ENCODE measurements at regions not wholly inside any gene's neighbourhood (a gene's known extent, or its start where the extent isn't known, plus 50 kb on each side); places are given as distances from the start of the nearest gene placed in this dataset.

- Histone ChIP-seq H3K4me3 (ENCODE audit: low read depth, low read length) (no peak overlapping the region), H3K36me3 (ENCODE audit: control insufficient read depth, insufficient read depth, low read length) (no peaks in the 10 kb centered on the region), H3K27me3 (ENCODE audit: control insufficient read depth, insufficient read depth, low read length) (no peaks in the 10 kb centered on the region)
- no peak for DNase-seq (ENCODE audit: low read depth)
- TF ChIP-seq, protein P1, sequence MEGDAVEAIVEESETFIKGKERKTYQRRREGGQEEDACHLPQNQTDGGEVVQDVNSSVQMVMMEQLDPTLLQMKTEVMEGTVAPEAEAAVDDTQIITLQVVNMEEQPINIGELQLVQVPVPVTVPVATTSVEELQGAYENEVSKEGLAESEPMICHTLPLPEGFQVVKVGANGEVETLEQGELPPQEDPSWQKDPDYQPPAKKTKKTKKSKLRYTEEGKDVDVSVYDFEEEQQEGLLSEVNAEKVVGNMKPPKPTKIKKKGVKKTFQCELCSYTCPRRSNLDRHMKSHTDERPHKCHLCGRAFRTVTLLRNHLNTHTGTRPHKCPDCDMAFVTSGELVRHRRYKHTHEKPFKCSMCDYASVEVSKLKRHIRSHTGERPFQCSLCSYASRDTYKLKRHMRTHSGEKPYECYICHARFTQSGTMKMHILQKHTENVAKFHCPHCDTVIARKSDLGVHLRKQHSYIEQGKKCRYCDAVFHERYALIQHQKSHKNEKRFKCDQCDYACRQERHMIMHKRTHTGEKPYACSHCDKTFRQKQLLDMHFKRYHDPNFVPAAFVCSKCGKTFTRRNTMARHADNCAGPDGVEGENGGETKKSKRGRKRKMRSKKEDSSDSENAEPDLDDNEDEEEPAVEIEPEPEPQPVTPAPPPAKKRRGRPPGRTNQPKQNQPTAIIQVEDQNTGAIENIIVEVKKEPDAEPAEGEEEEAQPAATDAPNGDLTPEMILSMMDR (IDR thresholded peaks at IDR 0.05; ENCODE audit: insufficient read depth, low read length, poor library complexity, severe bottlenecking): no peak
Observed at GRCh38 chr12:98096436-98096835, 419.0 kb upstream of the TMPO start.

DNA sequence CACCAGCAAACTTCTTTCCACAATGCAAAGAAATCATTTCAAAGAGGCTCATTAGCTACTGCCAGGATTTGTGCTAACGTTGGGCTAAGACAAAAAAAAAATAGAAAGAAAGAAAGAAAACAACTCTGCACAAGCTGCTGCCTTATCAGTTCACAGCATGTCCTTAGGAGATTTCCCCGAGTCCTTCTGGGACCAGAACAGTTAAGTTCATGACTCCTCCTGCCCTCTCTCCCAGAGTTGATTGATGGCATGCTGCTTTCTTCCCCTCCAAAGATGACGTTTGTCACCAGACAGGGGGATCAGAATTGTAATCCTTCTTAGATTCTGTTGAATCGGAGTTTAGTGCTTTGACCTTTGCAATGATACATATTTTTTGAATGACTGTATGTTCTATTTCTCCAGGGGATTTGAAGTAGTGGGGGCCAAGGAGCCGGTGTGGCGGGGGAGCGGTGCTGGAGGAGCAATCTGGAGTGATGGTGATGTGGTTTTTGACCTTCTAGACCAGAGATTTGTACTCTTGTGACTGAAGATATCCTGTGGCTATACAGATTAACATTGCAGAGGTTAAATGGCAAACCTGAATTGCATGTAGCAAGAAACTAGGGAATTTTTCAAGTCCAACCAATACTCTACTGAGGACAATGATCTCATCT is 409.2 kb upstream of the TMPO start:
- Histone ChIP-seq H3K36me3 (ENCODE audit: control insufficient read depth, insufficient read depth, low read length) (no peaks in the 10 kb centered on the region), H3K27me3 (ENCODE audit: control insufficient read depth, insufficient read depth, low read length) (no peaks in the 10 kb centered on the region), H3K4me3 (ENCODE audit: low read depth, low read length) (no peak overlapping the region)
- no peak for DNase-seq (ENCODE audit: low read depth)
- TF ChIP-seq, protein P1 (IDR thresholded peaks at IDR 0.05; ENCODE audit: insufficient read depth, low read length, poor library complexity, severe bottlenecking): no peak

DNA sequence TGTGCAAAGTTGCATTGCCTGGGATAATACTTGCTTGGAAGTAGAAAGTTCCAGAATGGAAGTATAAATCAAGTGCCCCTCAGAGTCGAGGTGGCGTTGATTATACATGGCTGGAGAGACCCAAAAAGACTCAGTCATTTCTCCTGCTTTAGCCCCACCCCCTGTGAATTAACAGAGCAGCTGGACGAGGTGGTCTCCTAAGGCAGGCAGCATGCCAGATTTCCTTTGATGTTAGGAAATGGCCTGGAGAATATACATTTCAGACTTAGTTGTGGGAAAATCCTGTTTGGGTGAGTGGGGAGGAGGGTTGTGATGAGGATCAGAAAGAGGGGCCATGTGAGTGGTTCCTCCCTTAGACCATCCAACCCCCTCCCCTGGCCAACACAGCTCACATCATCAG is 406.1 kb upstream of the TMPO start:
- H3K4me3 ChIP-seq (ENCODE audit: low read depth, low read length): no peak overlapping the region
- TF ChIP-seq, protein P1 (IDR thresholded peaks at IDR 0.05; ENCODE audit: insufficient read depth, low read length, poor library complexity, severe bottlenecking): no peak
- H3K27me3 ChIP-seq (ENCODE audit: control insufficient read depth, insufficient read depth, low read length): no peaks in the 10 kb centered on the region
- H3K36me3 ChIP-seq (ENCODE audit: control insufficient read depth, insufficient read depth, low read length): no peaks in the 10 kb centered on the region
- DNase-seq (ENCODE audit: low read depth): no peak

- no peak overlapping the region for H3K4me3 ChIP-seq (ENCODE audit: low read depth, low read length)
- H3K27me3 ChIP-seq (ENCODE audit: control insufficient read depth, insufficient read depth, low read length): no peaks in the 10 kb centered on the region
- TF ChIP-seq, protein P1 (IDR thresholded peaks at IDR 0.05; ENCODE audit: insufficient read depth, low read length, poor library complexity, severe bottlenecking): no peak
- H3K36me3 ChIP-seq (ENCODE audit: control insufficient read depth, insufficient read depth, low read length): no peaks in the 10 kb centered on the region
- DNase-seq (ENCODE audit: low read depth): no peak
Observed at GRCh38 chr12:98110536-98110935, 404.9 kb upstream of the TMPO start.

GRCh38 chr12:98113548-98113947 is 401.8 kb upstream of the TMPO start:
- Histone ChIP-seq H3K4me3 (ENCODE audit: low read depth, low read length) (no peak overlapping the region), H3K36me3 (ENCODE audit: control insufficient read depth, insufficient read depth, low read length) (no peaks in the 10 kb centered on the region), H3K27me3 (ENCODE audit: control insufficient read depth, insufficient read depth, low read length) (no peaks in the 10 kb centered on the region)
- DNase-seq (ENCODE audit: low read depth): no peak
- TF ChIP-seq, protein P1 (IDR thresholded peaks at IDR 0.05; ENCODE audit: insufficient read depth, low read length, poor library complexity, severe bottlenecking): no peak

GRCh38 chr12:98121963-98122362 is 393.4 kb upstream of the TMPO start:
- TF ChIP-seq, protein P1 (IDR thresholded peaks at IDR 0.05; ENCODE audit: insufficient read depth, low read length, poor library complexity, severe bottlenecking): no peak
- no peaks in the 10 kb centered on the region for H3K36me3 ChIP-seq (ENCODE audit: control insufficient read depth, insufficient read depth, low read length)
- H3K27me3 ChIP-seq (ENCODE audit: control insufficient read depth, insufficient read depth, low read length): peaks cover 3% of the 10 kb centered on the region
- no peak for DNase-seq (ENCODE audit: low read depth)
- no peak overlapping the region for H3K4me3 ChIP-seq (ENCODE audit: low read depth, low read length)

Data from kidney epithelial cell (primary cell).